K562 (cell line): ENCODE measurements at regions not wholly inside any gene's neighbourhood (a gene's known extent, or its start where the extent isn't known, plus 50 kb on each side); places are given as distances from the start of the nearest gene placed in this dataset.
"Not testable (repeated sequence)": the region's sequence is repeated elsewhere in the genome, so short reads cannot be mapped to it uniquely, and the experiment has no call there.

Experiments used
- CTBP1 ChIP-seq: fragments of 450-650 bp; IDR thresholded peaks from 2 replicates; pipeline ENCODE4 v1.6.1; 2016; ENCODE audit warnings: borderline replicate concordance
- FOXA3 ChIP-seq, 2 experiments: fragments of 450-650 bp in 1 of 2; sonication (generic) in 1 of 2; formaldehyde crosslinking; IDR thresholded peaks in 1 of 2; conservative IDR thresholded peaks in 1 of 2; 2 replicates each; pipeline versions ENCODE4 v1.4.0 to v1.8.0; 2020 to 2022; ENCODE audit warnings: mild to moderate bottlenecking in 2 of 2, missing genetic modification reagents in 1 of 2
- NFIC ChIP-seq: fragments of 450-650 bp; IDR thresholded peaks from 2 replicates; pipeline ENCODE4 v1.6.1; 2017; ENCODE audit warnings: mild to moderate bottlenecking, inconsistent platforms
- POLR2A ChIP-seq: fragments of 450-650 bp; conservative IDR thresholded peaks from 2 replicates; pipeline ENCODE4 v1.6.1; 2016
- RAD21 ChIP-seq, 2 experiments: fragments of 250-450 bp in 1 of 2; fragments of 450-650 bp in 1 of 2; sonication (Bioruptor Pico) in 1 of 2; formaldehyde crosslinking in 1 of 2; IDR thresholded peaks in 1 of 2; conservative IDR thresholded peaks in 1 of 2; 2 replicates each; pipeline versions ENCODE4 v1.4.0 to v1.8.0; 2020 to 2022; ENCODE audit warnings: mild to moderate bottlenecking in 2 of 2, moderate library complexity in 1 of 2
- XRCC4 ChIP-seq: IDR thresholded peaks from one replicate; pipeline ENCODE4 v1.6.1; 2011; ENCODE audit not compliant: insufficient read depth, insufficient read length; ENCODE audit errors: extremely low read depth
- ZBTB33 ChIP-seq: sonication (generic); formaldehyde crosslinking; IDR thresholded peaks from 2 replicates; pipeline ENCODE4 v1.8.1; 2023; ENCODE audit warnings: mild to moderate bottlenecking, missing genetic modification reagents

- TF ChIP-seq XRCC4; ZBTB33 (CRISPR knock-in tag); NFIC; POLR2A; CTBP1; RAD21 (CRISPR knock-in tag; conservative IDR thresholded peaks at IDR 0.05 in 1 of 2, IDR thresholded peaks at IDR 0.05 in 1 of 2); FOXA3 (CRISPR knock-in tag; conservative IDR thresholded peaks at IDR 0.05 in 1 of 2, IDR thresholded peaks at IDR 0.05 in 1 of 2): not testable (repeated sequence)
Measured at GRCh38 chrX:2630008-2630934, 60.8 kb upstream of the CD99 start.
